HEK293T (cell line): ENCODE measurements at regions not wholly inside any gene's neighbourhood (a gene's known extent, or its start where the extent isn't known, plus 50 kb on each side); places are given as distances from the start of the nearest gene placed in this dataset.

Source experiments
- ARNT ChIP-seq: fragments of 450-650 bp; IDR thresholded peaks from 2 replicates; pipeline ENCODE4 v1.6.1; 2017; ENCODE audit warnings: mild to moderate bottlenecking
- BHLHE40 ChIP-seq: fragments of 450-650 bp; IDR thresholded peaks from 2 replicates; pipeline ENCODE4 v1.6.1; 2016; ENCODE audit warnings: mild to moderate bottlenecking, moderate library complexity, borderline replicate concordance
- ELF4 ChIP-seq: fragments of 450-650 bp; IDR thresholded peaks from 2 replicates; pipeline ENCODE4 v1.6.1; 2017; ENCODE audit warnings: antibody characterized with exemption
- FOXK2 ChIP-seq: fragments of 450-650 bp; IDR thresholded peaks from 2 replicates; pipeline ENCODE4 v1.6.1; 2016; ENCODE audit warnings: mild to moderate bottlenecking
- FOXM1 ChIP-seq: fragments of 450-650 bp; IDR thresholded peaks from 2 replicates; pipeline ENCODE4 v1.6.1; 2017; ENCODE audit warnings: mild to moderate bottlenecking, borderline replicate concordance
- HDGF ChIP-seq: fragments of 450-650 bp; IDR thresholded peaks from 2 replicates; pipeline ENCODE4 v1.6.1; 2017; ENCODE audit warnings: antibody characterized with exemption, borderline replicate concordance
- L3MBTL2 ChIP-seq: fragments of 450-650 bp; conservative IDR thresholded peaks from 2 replicates; pipeline ENCODE4 v1.6.1; 2016; ENCODE audit warnings: mild to moderate bottlenecking
- SP1 ChIP-seq: fragments of 450-650 bp; IDR thresholded peaks from 2 replicates; pipeline ENCODE4 v1.6.1; 2017
- SUZ12 ChIP-seq: fragments of 450-650 bp; IDR thresholded peaks from 2 replicates; pipeline ENCODE4 v1.6.1; 2016; ENCODE audit warnings: mild to moderate bottlenecking

DNA sequence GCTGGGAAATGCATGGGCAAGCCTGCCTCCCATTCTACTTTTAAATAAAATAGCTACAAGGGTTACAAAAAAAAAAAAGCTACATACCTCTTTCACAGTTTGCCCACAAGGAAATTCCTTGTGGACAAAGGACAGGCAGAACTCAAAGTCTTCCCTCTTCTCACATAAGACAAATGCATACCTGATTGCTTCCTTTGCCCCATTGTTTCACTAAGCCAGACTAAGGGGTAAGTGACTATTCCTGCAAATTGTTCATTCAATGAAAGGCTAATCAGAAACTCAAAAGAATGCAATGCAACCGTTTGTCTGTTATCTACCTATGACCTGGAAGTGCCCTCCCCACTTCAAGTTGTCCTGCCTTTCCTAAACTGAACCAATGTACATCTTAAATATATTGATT, 780.6 kb downstream of the FAM133A start:
- TF ChIP-seq FOXM1 = no peak
- TF ChIP-seq HDGF = no peak
- TF ChIP-seq SP1 = no peak
- TF ChIP-seq ARNT = no peak
- no peak for TF ChIP-seq L3MBTL2
- no peak for TF ChIP-seq SUZ12
- no peak for TF ChIP-seq BHLHE40
- no peak for TF ChIP-seq ELF4
- no peak for TF ChIP-seq FOXK2
